SIG-M5 treated with dmso at 0.1 percent for 504 hours (cell line): ENCODE measurements at regions not wholly inside any gene's neighbourhood (a gene's known extent, or its start where the extent isn't known, plus 50 kb on each side); places are given as distances from the start of the nearest gene placed in this dataset.
"Not testable (repeated sequence)": the region's sequence is repeated elsewhere in the genome, so short reads cannot be mapped to it uniquely, and the experiment has no call there.

Experiments used
- DNase-seq: peaks from one replicate; lab custom pipeline; 2025; ENCODE audit not compliant: unreplicated experiment; lab: John Stamatoyannopoulos, UW

DNA sequence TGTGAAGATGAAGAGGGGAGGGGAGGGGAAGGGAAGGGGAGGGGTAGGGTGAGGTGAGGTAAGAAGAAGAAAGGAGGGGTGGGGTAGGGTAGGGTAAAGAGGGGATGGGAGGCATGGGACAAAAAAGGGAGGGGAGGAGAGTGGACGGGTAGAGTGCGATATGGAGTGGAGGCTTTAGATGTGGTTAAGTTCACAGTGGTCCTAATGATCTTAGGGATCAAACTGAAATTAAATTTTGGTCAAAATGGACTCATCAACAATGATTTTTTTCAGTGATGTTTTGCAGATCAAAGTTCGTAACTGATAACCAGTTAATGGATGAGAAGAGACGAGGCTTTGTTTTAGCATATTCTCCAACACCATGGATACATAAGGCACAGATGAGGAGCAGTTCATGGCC lies 513.9 kb upstream of the ACVR2A start:
- DNase-seq = no peak

DNA sequence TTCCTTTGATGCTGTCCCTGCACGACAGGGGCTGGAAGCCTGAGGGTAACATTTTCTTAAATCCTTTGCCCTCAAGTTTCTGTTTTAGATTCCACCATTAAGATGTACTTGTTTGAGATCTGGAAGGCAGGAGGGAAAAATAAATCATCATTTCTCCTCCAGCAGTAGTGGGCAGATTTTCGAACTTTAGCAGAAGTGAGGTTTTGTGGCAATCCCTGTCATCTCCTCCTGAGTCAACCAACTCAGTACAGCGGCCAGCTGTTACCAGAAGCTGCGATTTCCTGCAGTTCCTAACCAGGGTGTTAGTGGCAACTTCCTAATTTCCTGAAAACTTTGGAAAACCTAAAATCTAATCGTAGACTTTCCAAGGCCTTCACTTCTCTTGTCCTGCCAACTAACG lies 517.2 kb upstream of the ACVR2A start:
- no peak for DNase-seq

DNA sequence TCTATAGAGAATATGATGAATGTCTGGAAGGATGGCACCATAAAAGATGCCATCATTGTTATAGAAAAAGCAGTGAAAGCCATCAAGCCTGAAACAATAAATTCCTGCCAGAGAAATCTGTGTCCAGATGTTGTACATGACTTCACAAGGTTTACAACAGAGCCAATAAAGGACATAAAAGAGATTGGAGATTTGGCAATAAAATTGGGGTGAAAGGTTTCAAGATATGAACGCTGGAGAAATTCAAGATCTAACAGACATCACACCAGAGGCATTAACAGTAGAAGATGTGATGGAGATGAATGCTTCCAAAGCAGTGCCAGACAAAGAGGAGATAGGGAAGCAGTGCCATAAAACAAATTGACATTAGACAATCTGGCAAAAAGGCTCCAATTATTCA lies 518.8 kb upstream of the ACVR2A start:
- no peak for DNase-seq

DNA sequence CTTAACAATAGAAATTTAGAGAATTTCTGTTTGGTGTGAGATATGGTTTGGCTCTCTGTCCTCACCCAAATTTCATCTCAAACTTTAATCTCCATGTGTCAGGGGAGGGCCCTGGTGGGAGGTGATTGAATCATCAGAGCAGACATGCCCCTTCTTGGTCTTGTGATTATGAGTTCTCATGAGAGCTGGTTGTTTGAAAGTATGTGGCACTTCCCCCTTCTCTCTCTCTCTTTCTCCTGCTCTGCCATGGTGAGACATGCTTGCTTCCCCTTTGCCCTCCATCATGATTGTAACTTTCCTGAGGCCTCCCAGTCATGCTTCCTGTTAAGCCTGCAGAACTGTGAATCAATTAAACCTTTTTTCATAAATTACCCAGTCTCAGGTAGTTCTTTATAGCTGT lies 524.7 kb upstream of the ACVR2A start:
- no peak for DNase-seq

DNA sequence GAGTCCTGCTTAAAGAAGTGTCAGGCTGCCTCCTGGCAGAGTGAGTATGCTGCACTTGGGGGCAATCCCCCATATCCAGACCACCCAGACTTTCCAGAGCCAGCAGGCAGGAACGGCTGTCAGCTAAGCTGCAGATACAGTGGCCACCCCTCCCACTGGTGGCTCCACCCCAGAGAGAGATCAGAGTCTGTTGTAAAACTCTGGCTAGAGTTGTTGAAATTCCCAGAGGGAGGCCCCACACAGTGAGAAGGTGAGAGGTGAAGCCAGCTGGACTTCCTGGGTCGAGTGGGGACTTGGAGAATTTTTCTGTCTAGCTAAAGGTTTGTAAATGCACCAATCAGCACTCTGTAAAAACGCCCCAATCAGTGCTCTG lies 533.8 kb upstream of the ACVR2A start:
- no peak for DNase-seq

DNA sequence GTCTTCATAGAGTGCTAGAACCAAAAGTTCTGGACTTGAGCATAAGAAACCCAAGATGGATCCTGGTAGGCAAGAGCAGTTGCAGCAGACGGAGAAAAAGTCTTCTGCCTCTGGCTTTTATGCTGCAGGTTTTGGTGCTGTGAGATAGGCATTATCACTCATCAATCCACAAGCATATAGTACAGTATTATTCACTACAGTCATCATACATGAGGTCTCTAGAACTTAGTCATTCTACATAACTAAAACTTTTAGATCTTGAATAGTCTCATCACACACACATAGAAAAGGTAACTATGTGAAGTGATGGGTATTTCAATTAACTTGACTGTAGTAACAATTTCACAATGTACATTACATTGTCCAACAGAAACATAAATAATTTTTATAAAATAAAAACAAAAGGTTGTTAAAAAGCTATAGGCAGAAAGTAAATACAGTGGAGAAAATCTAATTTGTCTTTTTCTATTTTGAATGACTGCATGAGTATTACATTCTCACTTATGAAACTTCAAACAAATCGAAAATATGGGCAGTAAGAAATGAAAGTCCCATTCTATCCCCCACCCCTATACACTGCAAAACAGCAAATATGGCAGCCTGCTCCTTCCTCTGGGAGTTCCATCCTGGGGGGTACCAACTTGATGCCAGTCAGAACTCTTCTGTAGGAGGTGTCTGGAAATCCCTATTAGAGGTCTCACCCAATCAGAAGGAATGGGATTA lies 534.3 kb upstream of the ACVR2A start:
- no peak for DNase-seq

DNA sequence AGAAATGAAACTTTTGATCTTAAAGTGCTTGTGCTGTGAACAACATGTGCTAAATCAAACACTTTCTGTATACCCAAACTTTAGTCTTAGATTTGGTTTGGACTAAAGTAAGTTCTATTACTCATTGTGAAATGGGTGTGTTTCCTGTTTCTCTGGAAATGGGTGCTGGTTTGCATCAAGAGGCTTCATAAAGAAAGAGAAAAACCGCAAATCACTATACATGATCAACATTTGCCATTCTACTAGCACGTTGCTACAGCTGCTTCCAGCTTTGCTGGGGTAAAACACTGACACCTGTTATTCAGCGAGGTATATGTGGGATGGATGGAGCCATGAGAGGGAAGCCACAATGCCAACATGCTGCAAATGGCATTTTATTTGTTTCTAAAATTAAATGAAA lies 547.0 kb upstream of the ACVR2A start:
- no peak for DNase-seq

DNA sequence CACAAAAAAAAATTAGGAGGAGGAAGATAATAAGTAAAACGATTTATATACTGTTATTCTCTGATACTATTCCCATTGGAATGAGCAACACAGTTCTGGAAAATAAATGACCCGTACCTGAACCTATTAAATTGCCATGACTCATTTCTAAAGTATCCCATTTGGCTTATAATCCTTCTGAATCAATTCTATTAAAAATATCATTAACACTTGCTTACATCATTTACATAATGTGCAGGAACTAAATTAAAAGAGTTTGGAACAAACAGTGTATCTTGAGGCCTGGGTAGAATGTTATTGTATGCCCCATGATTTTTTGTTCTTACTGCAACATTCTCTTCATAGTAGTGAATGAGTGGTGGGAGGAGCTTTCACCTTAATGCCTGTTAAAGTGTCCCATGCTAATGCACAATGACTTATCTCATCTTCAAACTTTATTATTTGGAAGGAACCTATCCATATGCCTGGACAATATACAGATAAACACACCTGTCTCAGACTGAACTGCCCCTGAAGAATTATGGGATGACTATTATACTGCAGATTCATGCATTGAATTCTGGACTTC lies 549.9 kb upstream of the ACVR2A start:
- DNase-seq = no peak

DNA sequence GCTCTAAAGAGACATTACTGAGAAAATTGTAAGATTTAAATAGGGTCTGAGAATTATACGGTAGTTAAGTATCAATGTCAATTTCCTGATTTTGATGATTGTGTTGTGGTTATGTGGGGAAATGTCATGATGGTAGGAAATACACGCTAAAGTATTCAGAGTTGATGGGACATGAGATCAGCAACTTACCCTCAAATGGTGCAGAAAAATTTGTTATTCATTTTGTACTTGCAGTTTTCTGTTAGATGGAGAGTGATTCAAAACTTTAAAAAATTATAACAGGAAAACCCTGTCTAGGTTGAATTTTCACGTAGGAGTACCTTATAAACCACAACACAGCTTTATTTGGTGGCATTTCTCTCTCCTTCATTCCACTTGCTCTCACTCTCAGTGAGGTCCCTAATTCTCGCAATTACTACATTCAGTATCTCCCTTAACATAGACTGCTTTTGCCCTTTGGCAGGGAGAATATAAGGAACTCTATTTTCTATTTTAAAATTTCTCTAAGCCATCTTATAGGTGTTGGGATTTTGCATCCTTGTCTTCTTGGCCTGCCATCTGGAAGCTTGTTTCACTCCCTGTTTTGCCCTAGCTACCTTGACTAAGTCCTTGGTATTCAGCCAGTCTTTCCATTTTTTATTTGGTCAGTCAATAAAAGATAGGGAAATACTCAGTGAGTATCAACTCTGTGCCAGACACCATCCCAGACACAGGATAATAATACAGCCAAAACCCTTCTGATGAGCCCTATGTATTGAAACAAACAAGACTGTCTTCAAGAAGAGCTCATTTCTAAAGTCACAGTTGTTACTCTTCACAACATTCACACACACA lies 550.6 kb upstream of the ACVR2A start:
- DNase-seq = no peak

DNA sequence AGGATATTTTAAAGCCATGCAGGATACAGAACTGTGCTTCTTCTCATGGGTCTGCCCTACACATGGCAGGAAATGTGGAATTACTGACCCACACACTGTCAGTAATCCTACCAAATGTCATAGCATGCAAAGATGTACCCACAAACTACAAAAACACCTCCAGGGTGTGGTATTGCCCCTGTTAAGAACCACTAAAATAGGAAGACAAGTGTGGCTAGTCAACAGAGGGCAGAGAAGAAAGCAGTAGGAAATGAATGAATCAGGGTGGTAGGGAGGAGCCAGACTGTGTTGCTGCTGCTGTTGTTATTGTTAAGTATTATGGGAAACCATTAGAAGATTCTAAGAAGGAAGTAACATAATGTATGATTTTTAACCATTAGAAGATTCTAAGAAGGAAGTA lies 556.7 kb upstream of the ACVR2A start:
- DNase-seq = no peak

DNA sequence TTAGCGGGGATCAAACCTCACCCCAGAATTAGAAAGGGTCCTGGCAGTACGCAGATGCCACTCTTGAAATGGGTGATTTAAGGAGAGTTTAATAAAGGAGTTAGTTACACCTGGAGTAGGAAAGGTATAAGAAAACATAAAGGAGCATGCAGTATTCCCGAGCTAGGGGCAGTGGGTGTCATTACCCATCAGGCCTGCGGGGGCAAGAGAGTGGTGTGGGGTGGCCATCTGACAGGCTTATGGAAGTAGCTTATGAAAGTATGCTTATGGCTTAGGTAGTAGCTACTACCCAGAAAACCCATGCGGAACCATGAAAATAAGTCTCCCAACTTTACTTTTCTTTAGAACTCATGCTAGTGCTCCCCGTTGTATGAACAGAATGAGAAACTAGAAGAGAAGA lies 568.9 kb upstream of the ACVR2A start:
- DNase-seq = no peak

DNA sequence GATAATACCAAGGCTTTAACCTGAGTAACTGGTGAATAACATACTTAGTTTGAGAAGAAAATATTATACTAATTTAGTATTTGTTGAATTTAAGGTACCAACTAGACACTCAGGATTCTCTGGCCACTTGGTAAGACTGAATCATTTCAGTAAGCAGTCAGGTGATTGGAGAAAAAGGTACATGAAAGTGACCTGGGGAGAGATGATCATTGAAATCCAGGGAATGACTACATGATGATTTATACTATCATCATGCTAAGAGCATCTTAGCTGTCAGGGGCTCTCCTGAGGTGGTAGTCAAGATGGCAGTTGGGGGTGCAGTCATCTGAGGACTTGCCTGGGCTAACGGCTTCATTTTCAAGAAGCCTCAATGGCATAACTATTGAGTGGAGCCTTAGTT lies 571.2 kb upstream of the ACVR2A start:
- no peak for DNase-seq

DNA sequence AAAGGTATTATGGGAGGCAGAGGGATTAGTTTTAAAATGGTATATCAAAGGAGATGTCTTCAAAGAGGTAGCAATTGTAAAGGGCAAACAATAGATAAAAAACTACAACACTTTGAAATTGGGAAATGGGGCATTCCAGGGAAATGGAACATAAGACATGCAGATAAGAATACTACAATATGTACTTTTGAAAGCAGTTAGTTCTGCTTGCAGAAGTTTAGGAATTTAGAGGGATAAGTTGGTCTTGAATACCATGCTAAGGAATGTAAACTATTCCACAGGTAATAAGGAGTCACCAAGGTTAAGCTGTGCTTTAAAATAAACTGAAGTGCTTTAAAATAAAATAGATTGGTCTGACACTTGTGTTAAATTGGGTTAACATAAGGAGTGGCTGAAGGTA lies 571.7 kb upstream of the ACVR2A start:
- no peak for DNase-seq

DNA sequence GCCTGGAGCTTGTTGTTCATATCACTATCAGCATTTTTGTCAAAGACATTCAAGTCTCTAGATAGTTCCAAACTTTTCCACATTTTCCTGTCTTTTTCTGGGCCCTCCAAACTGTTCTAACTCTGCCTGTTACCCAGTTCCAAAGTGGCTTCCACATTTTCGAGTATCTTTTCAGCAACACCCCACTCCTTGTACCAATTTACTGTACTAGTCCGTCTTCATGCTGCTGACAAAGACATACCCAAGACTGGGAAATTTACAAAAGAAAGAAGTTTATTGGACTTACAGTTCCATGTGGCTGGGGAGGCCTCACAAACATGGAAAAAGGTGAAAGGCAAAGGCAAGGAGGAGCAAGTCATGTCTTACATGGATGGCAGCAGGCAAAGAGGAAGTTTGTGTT lies 575.2 kb upstream of the ACVR2A start:
- DNase-seq = not testable (repeated sequence)

DNA sequence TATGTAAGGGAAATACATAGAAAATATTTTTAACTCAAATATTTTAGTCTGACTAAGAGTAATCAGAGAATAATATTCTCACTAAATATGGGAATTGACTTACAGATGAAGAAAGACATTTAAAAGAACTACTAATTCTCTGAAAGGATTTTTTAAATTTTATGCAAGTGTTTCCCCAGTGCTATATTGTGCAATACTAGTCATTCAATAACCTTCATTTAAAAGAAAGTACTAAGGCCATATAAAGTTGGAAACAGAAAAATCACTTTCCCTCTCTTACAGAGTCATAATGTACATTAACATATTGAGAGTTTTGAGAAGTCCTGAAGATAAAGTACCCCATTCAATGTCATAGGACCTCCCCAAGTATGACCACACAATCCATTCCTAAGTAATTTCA lies 584.6 kb upstream of the ACVR2A start:
- DNase-seq = no peak

DNA sequence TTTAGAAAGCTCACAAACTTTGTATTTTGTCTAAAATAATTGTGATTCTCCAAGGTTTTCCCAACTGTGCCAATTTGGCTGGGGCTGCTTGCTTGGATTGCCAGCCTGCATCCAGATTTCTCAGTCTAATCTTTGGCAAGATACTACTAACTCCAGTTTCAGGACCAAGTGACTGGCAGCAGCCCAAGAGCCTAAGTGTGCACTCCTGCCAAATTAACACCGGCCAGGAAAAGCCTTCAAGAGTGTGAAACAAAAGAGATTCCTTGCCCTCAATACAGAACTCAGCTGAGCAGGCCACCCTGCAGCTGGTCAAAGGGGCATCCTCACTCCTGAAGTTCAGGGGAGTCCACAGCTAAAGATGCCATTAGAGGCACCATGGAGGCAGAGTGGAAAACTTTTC lies 589.0 kb upstream of the ACVR2A start:
- no peak for DNase-seq

DNA sequence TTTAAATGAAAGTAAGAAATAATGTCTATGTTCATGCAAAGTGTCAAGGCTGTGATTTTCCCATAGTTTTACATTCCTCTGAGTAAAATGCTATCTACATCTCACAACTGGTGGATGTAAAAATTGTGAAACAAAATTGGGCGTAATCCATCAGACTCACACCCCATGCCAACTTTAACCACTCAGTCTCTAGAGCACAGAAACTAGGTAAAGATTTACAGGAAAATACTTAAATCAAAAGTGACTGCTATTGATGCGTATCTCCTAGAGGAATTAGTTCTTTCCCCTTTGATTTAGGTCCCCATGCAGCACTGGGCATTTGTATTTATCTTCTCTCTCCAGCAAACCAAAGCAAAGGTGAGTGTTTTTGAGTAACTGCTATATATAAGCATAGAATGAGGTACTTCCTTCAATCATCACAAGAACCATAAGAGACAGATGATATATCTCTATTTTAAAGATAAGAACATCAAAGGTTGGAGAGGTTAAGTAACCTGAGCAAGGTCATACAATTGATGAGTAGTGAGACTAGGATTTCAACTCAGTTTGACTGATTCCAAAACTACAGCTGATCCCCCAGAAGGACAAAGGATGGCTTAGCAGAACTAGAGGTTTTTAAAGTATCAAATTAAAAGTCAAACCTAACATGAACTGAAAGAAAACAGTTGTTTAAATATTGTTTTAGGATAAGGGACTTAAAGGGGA lies 594.0 kb upstream of the ACVR2A start:
- no peak for DNase-seq

DNA sequence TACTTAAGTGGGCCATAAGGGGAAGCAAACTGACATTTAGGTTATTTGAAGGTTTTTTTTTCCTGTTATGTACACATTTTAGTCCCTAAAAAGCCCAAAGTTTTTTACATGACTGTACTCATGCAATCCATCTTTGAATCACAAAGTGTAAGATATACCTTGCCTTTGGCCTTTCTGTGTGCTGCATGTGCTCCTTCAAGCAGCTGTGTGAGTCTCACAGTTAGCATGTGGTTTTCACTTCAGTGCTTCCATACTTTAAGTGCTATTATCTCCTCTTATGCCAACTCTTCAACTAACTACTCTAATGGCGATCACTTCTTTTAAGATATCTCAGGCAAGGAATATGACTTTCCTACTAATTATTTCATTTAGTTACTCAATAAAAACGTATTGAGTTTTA lies 597.1 kb upstream of the ACVR2A start:
- no peak for DNase-seq

DNA sequence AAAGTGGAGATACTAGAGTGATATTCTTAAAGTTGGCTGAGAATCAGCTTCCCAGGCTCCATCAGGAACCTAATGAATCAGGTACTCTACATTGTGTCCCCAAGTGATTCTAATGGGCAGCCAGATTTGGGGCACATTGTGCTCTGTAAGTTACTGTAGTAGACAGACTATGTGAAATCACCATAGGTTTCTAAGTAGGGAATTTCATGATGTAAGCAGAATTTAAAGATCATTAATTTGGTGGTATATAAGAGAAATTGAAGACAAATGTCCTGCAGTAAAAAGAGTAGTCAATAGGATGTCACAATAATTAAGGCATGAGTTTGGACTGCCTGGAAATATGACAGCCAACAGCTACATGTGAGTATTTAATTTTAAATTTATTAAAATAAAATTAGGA lies 602.4 kb upstream of the ACVR2A start:
- no peak for DNase-seq

DNA sequence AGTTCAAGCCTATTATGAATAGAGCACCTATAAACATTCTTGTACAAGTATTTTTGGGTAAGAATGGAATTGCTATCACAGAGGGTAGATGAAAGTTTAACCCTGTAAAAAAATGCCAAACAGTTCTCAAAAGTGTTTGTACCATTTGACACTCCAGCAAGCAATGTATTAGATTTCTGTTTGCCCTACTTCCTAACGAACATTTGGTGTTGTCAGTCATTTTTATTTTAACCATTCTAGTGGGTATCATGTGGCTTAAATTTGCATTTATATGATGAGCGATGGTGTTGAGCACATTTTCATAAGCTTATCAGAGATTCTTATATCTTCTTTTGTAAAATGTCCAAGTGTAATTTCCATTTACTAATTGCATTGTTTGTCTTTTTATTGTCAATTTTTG lies 608.2 kb upstream of the ACVR2A start:
- DNase-seq = no peak

DNA sequence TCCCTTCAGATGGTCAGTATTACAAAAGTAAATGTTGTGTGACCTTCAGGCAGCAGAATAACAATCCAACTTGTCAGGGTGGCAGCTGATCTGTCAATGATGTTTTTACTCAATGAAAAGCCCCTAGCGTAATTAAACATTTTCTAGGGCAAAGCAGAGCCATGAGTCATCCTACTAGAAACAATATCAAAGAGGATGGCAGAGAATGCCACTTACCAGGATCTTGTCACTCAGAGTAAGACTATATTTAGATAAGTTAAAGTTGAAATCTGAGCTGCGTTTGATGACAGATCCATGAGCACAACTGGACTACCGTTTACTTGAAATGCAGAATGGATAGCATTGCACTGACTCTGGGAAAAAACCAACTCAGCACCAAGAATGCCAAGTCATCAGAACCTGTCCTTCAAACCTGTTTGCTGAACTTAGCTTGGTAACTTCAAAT lies 612.6 kb upstream of the ACVR2A start:
- DNase-seq = no peak

DNA sequence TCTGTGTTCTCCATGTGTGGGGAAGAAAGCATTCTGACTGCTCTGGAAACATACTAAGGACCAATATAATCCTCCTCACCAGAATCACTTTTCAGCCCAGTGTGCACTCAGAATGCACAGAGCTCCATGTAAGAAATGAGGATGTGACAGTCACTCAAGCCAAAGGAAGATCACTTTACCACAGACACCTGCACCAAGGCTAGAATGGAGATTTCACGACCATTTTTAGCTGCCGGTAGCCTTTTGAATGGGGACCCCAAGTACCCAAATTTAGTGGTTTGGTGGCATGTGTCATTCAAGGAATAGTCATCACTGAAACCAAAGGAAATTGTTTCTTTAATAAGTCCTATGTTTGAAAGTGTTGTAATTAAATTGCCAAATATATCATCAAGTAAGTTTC lies 613.2 kb upstream of the ACVR2A start:
- no peak for DNase-seq
